Natural killer cell (primary cell): ENCODE measurements at regions not wholly inside any gene's neighbourhood (a gene's known extent, or its start where the extent isn't known, plus 50 kb on each side); places are given as distances from the start of the nearest gene placed in this dataset.

Experiments
- ATAC-seq, 3 donors: fragments of 150-1000 bp in 2 of 3; fragments of 200-7000 bp in 1 of 3; cut with Tn5 transposase; 1 replicate in 1 of 3; 2 replicates in 2 of 3; pipeline ENCODE4 v1.10.0; 2021; ENCODE audit warnings: mild to moderate bottlenecking in 2 of 3, moderate library complexity in 2 of 3
- DNase-seq, 2 donors: peaks; one replicate each; pipeline versions ENCODE4 v3.0.0 to v3.0.0-alpha.2; 2013 to 2021; ENCODE audit warnings: mixed read lengths in 1 of 2
- H3K27ac ChIP-seq: one replicate; pipeline ENCODE4 v1.5.1; 2013; ENCODE audit warnings: mild to moderate bottlenecking, low read length
- H3K27me3 ChIP-seq: one replicate; pipeline ENCODE4 v1.6.1; 2013; ENCODE audit warnings: low read length; ENCODE audit not compliant: control insufficient read depth, insufficient read depth
- H3K36me3 ChIP-seq: one replicate; pipeline ENCODE4 v1.6.1; 2013; ENCODE audit warnings: low read length; ENCODE audit not compliant: control insufficient read depth, insufficient read depth
- H3K4me1 ChIP-seq: one replicate; pipeline ENCODE4 v1.6.1; 2013; ENCODE audit warnings: low read length; ENCODE audit not compliant: control insufficient read depth, insufficient read depth
- H3K4me3 ChIP-seq: one replicate; pipeline ENCODE4 v1.5.1; 2013; ENCODE audit warnings: low read length
- H3K9me3 ChIP-seq: one replicate; pipeline ENCODE4 v1.6.1; 2013; ENCODE audit warnings: low read length; ENCODE audit not compliant: control insufficient read depth, insufficient read depth
- H3K27ac Mint-ChIP-seq, 2 donors: one replicate each; pipeline ENCODE4 v1.8.0; 2022; ENCODE audit warnings: mild to moderate bottlenecking in 2 of 2, mixed read lengths in 2 of 2, moderate library complexity in 1 of 2
- H3K27me3 Mint-ChIP-seq, 2 donors: one replicate each; pipeline ENCODE4 v1.8.0; 2022; ENCODE audit warnings: low read depth in 2 of 2, mixed read lengths in 2 of 2
- H3K36me3 Mint-ChIP-seq: one replicate; pipeline ENCODE4 v1.8.0; 2022; ENCODE audit warnings: mixed read lengths
- H3K4me1 Mint-ChIP-seq, 2 donors: one replicate each; pipeline ENCODE4 v1.8.0; 2022; ENCODE audit warnings: mixed read lengths in 2 of 2
- H3K4me3 Mint-ChIP-seq: one replicate; pipeline ENCODE4 v1.8.0; 2022; ENCODE audit warnings: mild to moderate bottlenecking, moderate library complexity, mixed read lengths
- H3K9me3 Mint-ChIP-seq, 2 donors: one replicate each; pipeline ENCODE4 v1.8.0; 2022; ENCODE audit warnings: mixed read lengths in 2 of 2
- whole genome bisulfite sequencing: methylation state at CpG from one replicate; pipeline ENCODE4 v1.1.7; 2013; ENCODE audit warnings: missing lambda C conversion rate; ENCODE audit not compliant: insufficient coverage; 5-methylcytosine and 5-hydroxymethylcytosine counted together
- intact Hi-C: fragments of 100-400 bp; cut with micrococcal nuclease; formaldehyde crosslinking; loops from one replicate; pipeline ENCODE4 v1.14.2; 2022
- TF ChIP-seq, protein P1 (sequence below): fragments of 200-600 bp; IDR thresholded peaks from one replicate; pipeline ENCODE4 v1.8.0; 2022; ENCODE audit warnings: antibody characterized with exemption

DNA sequence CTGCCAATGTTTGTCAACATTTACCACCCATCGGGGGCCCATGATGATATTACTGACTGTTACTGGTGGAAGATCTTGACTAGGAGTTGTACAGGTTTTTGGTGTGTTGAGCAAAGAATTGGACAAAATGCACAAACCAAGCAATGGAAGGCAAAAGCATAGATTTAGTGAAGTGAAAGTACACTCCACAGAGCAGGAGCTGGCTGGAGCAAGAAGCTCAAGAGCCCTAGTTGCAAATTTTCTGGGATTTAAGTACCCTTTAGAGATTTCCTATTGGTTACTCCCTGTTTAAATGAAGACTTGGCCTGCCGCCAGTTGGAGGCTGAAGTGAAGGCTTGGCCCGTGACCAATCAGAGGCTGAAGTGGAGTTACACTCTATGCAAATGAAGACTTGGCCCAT, 128.6 kb upstream of the KL start:
- WGBS, result 97% methylated on average over 3 of the region's 3 CpGs
- Histone ChIP-seq H3K27me3 (no peaks in the 10 kb centered on the region), H3K36me3 (no peaks in the 10 kb centered on the region), H3K27ac (no peak overlapping the region), H3K9me3 (peaks cover 10% of the 10 kb centered on the region), H3K4me3 (no peak overlapping the region), H3K4me1 (no peaks in the 10 kb centered on the region)
- intact Hi-C loops, result no loop called here
- ATAC-seq (no peak), DNase-seq (no peak)
- H3K4me3 Mint-ChIP-seq, result no peak overlapping the region
- H3K9me3 Mint-ChIP-seq, result peaks cover 0 to 3% of the 10 kb centered on the region in 2 donors
- peaks cover 4 to 7% of the 10 kb centered on the region in 2 donors for H3K27me3 Mint-ChIP-seq
- no peaks in the 10 kb centered on the region for H3K36me3 Mint-ChIP-seq
- TF ChIP-seq, protein P1, sequence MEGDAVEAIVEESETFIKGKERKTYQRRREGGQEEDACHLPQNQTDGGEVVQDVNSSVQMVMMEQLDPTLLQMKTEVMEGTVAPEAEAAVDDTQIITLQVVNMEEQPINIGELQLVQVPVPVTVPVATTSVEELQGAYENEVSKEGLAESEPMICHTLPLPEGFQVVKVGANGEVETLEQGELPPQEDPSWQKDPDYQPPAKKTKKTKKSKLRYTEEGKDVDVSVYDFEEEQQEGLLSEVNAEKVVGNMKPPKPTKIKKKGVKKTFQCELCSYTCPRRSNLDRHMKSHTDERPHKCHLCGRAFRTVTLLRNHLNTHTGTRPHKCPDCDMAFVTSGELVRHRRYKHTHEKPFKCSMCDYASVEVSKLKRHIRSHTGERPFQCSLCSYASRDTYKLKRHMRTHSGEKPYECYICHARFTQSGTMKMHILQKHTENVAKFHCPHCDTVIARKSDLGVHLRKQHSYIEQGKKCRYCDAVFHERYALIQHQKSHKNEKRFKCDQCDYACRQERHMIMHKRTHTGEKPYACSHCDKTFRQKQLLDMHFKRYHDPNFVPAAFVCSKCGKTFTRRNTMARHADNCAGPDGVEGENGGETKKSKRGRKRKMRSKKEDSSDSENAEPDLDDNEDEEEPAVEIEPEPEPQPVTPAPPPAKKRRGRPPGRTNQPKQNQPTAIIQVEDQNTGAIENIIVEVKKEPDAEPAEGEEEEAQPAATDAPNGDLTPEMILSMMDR, result no peak
- no peaks in the 10 kb centered on the region for H3K4me1 Mint-ChIP-seq
- no peak overlapping the region for H3K27ac Mint-ChIP-seq

DNA sequence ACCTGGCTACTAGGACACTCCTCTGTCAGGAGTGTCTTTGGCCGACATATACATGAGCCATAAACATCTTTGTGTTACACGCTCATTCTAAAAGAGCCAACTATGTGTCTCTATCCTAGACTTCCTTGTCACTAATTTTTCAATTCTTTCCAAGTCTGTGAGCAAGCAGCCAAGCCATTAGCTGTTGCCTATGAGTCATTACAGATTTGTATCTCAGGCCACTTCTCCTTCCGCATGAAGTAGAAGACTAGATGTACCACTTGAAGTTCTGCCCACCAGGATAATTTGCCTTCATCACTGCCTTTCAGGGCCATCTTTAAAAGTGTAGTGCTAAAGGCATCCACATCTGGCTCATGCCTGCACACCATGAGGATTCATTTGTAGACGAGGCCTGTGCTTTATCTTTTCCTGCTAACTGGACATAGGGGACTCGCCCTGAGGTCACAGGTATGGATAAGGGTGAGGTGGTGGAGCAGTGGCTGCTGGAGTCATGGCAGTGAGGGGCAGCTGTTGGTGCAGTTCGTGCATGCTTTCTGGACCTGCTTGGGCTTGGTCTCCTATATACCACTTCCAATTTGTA, 126.1 kb upstream of the KL start:
- Histone ChIP-seq H3K27ac (no peak overlapping the region), H3K4me3 (no peak overlapping the region), H3K4me1 (no peaks in the 10 kb centered on the region), H3K27me3 (no peaks in the 10 kb centered on the region), H3K36me3 (no peaks in the 10 kb centered on the region), H3K9me3 (peaks cover 10% of the 10 kb centered on the region)
- Mint-ChIP-seq H3K27ac (no peak overlapping the region), H3K27me3 (peaks cover 0 to 7% of the 10 kb centered on the region in 2 donors), H3K4me1 (no peaks in the 10 kb centered on the region), H3K4me3 (no peak overlapping the region), H3K9me3 (peaks cover 2 to 6% of the 10 kb centered on the region in 2 donors), H3K36me3 (no peaks in the 10 kb centered on the region)
- TF ChIP-seq, protein P1, result no peak
- intact Hi-C loops, result no loop called here
- DNase-seq (no peak), ATAC-seq (no peak)
- 95% methylated on average over 6 of the region's 6 CpGs for WGBS

DNA sequence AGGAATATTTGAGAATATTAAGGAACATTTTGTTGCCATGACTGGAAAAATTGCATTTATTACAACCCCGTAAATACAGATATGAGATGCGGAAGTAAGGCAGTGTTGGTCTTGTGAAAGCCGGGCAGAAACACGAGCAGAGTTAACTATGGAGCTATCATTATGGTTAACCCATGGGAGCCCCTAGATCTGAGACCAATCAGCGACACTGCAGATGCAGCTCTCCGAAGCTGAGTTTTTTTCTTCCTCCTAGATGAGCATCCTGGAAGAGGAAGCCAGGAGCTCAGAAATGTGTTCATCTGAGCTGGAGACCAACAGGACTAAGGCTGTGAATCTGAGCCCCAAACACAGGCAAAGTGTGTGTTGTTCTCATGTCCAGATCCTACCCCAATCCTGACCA, 123.0 kb upstream of the KL start:
- H3K4me1 ChIP-seq, result no peaks in the 10 kb centered on the region
- Mint-ChIP-seq H3K9me3 (peaks cover 0 to 6% of the 10 kb centered on the region in 2 donors), H3K4me3 (no peak overlapping the region), H3K27ac (no peak overlapping the region), H3K27me3 (peaks cover 0 to 7% of the 10 kb centered on the region in 2 donors), H3K36me3 (no peaks in the 10 kb centered on the region), H3K4me1 (no peaks in the 10 kb centered on the region)
- H3K27me3 ChIP-seq, result no peaks in the 10 kb centered on the region
- TF ChIP-seq, protein P1, result no peak
- 91% methylated on average over 6 of the region's 6 CpGs for WGBS
- no peak overlapping the region for H3K27ac ChIP-seq
- no peaks in the 10 kb centered on the region for H3K36me3 ChIP-seq
- intact Hi-C loops, result no loop called here
- ATAC-seq, result no peak
- H3K9me3 ChIP-seq, result peaks cover 5% of the 10 kb centered on the region
- H3K4me3 ChIP-seq, result no peak overlapping the region
- DNase-seq, result no peak

DNA sequence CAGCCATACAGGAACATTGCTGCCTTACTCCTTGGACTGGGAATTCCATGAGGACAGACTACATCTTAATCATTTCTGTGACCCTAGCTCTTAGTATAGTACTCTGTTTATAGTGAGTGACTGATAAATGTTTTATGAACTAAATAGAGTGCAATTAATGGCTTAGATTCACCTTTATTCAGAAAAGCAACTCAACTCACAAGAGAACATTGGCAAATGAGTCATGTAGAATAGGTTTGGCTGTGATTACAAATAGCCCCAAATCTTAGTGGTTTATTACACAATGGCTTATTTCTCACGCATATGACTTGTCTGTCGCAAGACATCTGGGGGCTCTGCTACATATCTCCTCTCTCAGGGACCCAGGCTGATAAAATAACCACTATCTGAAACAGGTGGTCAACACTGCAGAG, 121.6 kb upstream of the KL start:
- Mint-ChIP-seq H3K27ac (no peak overlapping the region), H3K36me3 (no peaks in the 10 kb centered on the region), H3K9me3 (peaks cover 0 to 6% of the 10 kb centered on the region in 2 donors), H3K4me1 (no peaks in the 10 kb centered on the region), H3K4me3 (no peak overlapping the region), H3K27me3 (peaks cover 0 to 7% of the 10 kb centered on the region in 2 donors)
- TF ChIP-seq, protein P1, result no peak
- no peaks in the 10 kb centered on the region for H3K4me1 ChIP-seq
- no peaks in the 10 kb centered on the region for H3K36me3 ChIP-seq
- ATAC-seq, result no peak
- no peaks in the 10 kb centered on the region for H3K27me3 ChIP-seq
- peaks cover 2% of the 10 kb centered on the region for H3K9me3 ChIP-seq
- no peak for DNase-seq
- H3K27ac ChIP-seq, result no peak overlapping the region
- intact Hi-C loops, result no loop called here
- H3K4me3 ChIP-seq, result no peak overlapping the region
- WGBS, result 79% methylated on average over 2 of the region's 2 CpGs
